Left ventricle myocardium superior (tissue), 1 donor: ENCODE measurements at regions not wholly inside any gene's neighbourhood (a gene's known extent, or its start where the extent isn't known, plus 50 kb on each side); places are given as distances from the start of the nearest gene placed in this dataset.

Experiments
- ATAC-seq: fragments of 200-7000 bp; cut with Tn5 transposase; one replicate; pipeline ENCODE4 v1.9.1; 2020; ENCODE audit warnings: mild to moderate bottlenecking, moderate library complexity
- DNase-seq: peaks from one replicate; pipeline ENCODE4 v3.0.0-alpha.2; 2020
- intact Hi-C: fragments of 100-400 bp; cut with micrococcal nuclease; formaldehyde crosslinking; loops from one replicate; pipeline ENCODE4 v1.11.0; 2022
- donor health status: DM: no; HTN: yes; CAD: no; lungs with severe emphysema.

- ATAC-seq (no peak), DNase-seq (no peak)
- intact Hi-C loops = no loop called here
Observed at GRCh38 chr9:90288275-90288639, 354.4 kb downstream of the DIRAS2 start.

GRCh38 chr9:90290716-90291485, 351.7 kb downstream of the DIRAS2 start:
- no peak for ATAC-seq
- DNase-seq = no peak
- intact Hi-C loops = no loop called here

DNA sequence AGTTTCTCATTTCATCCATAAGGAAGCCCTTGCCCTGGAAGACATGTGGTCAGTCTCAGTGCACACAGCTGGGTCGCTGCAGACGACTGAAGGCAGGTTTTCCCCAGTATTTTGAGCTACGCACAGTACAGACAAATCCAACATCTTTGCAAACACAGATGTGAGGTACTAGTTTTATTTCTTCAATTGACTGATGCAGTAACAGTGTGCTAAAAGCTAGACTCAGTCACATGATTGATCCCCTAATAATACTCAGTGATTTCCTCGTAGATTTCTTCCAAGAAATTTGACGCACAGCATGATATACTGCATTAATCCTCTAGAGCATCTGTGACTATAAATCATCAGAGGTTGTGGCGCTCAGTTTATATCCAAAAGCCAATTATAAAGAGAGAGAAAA, 346.1 kb downstream of the DIRAS2 start:
- intact Hi-C loops = no loop called here
- DNase-seq (no peak), ATAC-seq (no peak)

DNA sequence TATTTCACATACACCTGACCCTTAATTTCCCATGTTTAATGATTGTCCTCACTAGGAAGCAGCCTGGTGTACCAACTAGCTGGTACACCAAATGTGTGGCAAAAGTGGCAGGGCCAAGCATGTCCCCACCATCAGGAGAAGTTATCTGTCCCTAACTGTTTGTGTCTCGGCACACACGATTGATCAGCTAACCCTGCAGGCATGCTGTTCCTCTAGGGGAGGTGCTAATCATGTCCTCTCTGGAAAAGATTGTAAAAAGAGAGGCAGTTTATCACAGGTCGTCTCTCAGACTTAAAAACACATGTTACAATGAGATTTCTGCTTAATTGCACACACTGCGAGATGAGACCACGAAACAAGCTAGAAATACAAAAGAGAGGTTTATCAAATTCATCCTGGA, 342.7 kb downstream of the DIRAS2 start:
- intact Hi-C loops = no loop called here
- ATAC-seq (no peak), DNase-seq (no peak)

- DNase-seq (no peak), ATAC-seq (no peak)
- intact Hi-C loops = no loop called here
Observed at GRCh38 chr9:90300611-90301276, 341.9 kb downstream of the DIRAS2 start.

DNA sequence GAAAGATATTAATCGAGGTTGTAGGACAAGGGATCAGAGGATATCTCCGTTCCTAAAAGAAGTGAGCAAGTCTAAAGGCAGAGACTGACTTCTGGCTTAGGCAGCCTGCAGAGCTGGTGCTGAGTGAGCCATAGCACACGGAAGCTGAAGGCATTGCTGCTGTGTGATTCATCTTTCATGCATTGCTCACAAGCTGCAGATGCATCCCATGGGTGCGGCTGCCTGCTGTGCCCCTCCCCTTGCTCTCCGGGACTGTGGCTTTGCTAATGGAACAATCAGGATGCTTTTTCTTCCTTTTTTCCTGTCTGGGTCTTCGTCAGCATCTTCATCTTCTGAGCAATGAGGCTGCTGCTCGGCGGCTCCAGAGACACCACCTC, 341.4 kb downstream of the DIRAS2 start:
- DNase-seq (peak; percentile 32), ATAC-seq (peak; percentile 66)
- intact Hi-C loops = no loop called here

DNA sequence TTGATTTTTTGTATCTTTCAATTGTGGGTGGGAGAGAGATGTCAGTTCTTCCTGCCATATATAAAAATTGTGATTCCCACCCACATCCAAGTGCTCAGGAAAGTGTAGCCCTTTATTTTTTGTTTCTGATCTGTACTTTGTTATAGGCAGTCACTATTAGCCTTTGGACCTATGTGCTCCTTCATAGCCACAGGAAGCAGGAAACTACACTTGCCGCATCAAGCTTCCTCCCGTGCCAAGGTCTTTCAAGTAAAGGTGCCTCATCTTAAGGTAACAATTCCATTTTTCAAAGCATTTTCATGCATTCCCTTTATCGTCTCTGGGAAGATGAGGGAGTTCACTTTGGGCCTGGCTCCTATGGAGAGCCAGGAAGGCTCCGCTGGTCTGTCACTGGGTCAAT, 339.0 kb downstream of the DIRAS2 start:
- ATAC-seq (no peak), DNase-seq (no peak)
- intact Hi-C loops = no loop called here

DNA sequence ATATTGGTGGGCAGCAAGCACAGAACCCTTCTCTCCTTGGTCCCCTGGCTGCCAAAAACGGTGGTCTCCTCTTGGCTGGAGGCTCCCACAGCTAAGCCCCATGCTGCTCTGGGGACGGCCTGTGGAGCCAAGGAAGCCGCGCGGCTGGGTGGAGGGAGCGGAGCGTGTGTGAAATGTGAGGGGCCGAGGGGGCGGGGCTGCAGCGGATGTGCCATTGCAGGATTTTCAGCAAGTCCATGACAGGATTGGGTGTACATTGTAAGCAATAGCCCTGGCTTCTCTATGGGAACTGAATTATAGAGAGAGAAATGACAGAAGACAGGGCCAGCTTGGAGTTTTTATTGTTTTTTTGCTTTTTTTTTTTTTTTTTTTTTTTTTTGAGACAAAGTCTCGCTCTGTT, 336.5 kb downstream of the DIRAS2 start:
- ATAC-seq (no peak), DNase-seq (no peak)
- intact Hi-C loops = no loop called here

DNA sequence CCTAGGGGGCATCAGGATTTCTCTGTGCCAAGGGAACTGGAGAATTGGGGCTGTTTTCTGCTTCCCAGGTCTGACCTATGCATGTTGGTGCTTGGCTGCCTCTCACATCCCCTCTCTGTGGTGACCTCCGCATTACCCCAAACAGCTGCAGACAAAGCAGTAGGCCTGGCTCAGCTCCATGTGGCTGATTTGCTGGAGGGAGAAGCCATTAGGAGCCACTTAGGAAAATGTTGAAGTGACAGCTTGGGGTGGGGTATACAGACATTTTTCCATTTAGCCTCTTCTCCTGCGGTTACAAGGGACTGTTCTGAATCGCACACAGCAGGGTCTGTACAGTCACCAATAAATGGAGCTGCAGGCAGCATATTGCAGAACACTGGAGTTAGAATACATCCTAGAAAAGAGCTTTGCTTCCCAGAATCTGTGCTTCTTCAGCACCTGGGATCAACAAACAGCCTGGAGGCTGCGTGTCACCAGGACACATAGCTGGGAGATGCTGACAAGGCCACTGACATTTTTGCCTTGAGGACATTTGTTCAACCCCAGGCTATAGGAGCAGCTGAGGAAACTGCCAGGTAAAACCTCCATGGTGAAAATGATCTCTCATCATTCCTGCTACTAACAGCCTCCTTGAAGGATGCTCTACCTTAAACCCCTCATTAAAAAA, 335.3 kb downstream of the DIRAS2 start:
- ATAC-seq = no peak
- intact Hi-C loops = no loop called here

GRCh38 chr9:90307891-90308290, 334.7 kb downstream of the DIRAS2 start:
- no peak for DNase-seq
- no peak for ATAC-seq
- intact Hi-C loops = no loop called here

More for the DNA sequence above, 335.3 kb downstream of the DIRAS2 start:
- DNase-seq = no peak

GRCh38 chr9:90308691-90309090, 333.9 kb downstream of the DIRAS2 start:
- DNase-seq (no peak), ATAC-seq (no peak)
- intact Hi-C loops = no loop called here

GRCh38 chr9:90309809-90310520, 332.7 kb downstream of the DIRAS2 start:
- ATAC-seq (no peak), DNase-seq (no peak)
- intact Hi-C loops = no loop called here

DNA sequence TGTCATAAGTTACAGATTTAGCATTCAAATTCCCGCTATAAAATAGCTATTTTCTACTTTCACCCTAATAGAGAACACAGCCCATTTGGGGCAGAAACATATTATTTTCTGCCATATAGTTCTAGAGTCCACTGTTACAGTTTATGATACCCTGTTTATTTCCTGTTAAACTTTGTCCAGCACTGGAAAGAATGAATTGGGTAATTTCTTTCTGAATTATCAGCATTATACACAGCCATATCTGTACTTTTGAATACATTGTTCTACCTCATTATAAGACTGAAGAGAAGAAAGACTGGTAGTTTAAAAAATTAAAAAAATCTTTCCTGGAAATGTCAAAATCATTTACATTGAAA, 332.1 kb downstream of the DIRAS2 start:
- ATAC-seq (no peak), DNase-seq (no peak)
- intact Hi-C loops = no loop called here

DNA sequence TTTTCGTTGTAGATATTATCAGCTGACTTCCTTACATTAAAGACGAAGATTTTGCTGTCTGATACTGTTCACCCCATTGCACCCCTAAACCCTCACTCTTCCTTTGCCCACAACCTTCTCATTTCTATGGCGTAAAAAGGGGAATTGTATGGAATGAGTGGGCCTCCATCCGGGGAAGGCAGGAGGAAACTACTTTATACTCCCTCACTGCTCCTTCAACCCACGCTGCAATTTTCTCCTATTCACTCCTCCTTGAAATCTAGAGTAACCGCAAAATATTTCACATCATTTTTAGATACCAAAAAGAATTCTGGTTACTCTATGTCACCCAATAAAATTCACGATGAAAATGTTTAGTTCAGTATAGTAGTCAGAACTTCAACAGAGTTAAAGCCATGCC, 330.8 kb downstream of the DIRAS2 start:
- DNase-seq (no peak), ATAC-seq (no peak)
- intact Hi-C loops = no loop called here

DNA sequence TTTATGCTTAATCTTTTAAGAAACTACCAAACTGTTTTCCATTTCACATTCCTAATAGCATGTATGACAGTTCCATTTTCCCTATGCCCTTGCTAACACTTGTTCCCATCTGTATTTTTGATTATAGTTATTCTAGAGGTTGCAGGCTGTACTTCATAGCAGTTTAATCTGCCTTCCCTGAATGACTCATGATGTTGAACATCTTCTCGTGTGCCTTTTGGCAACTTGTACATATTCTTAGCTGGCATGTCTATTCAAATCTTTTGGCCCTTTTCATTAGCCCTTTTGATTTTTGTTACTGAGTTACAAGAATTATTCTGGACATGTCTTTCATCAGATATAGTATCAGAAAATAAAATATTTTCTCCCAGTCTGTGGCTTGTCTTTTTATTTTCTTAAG, 320.3 kb downstream of the DIRAS2 start:
- DNase-seq (no peak), ATAC-seq (no peak)
- intact Hi-C loops = no loop called here

GRCh38 chr9:90325913-90326653, 316.5 kb downstream of the DIRAS2 start:
- DNase-seq (no peak), ATAC-seq (no peak)
- intact Hi-C loops = no loop called here

DNA sequence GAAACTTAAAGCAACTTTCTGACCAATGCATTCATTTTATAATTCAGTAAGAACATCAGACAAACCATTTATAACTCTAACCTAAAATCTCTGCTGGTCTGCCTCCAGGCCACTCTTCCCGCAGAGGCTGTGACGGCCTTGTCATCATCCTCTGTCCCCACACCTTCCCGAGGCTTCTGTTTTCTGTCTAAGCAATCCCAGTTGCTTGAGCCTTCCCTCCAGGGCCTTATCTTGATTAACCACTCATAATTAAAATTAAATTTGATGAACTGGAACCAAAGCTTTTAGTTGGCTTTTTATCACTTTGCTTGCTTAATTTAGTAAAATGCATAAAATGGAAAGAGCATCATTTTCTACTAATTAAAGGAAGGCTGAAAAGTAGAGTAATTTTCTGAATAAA, 312.4 kb downstream of the DIRAS2 start:
- no peak for ATAC-seq
- no peak for DNase-seq
- intact Hi-C loops = no loop called here

DNA sequence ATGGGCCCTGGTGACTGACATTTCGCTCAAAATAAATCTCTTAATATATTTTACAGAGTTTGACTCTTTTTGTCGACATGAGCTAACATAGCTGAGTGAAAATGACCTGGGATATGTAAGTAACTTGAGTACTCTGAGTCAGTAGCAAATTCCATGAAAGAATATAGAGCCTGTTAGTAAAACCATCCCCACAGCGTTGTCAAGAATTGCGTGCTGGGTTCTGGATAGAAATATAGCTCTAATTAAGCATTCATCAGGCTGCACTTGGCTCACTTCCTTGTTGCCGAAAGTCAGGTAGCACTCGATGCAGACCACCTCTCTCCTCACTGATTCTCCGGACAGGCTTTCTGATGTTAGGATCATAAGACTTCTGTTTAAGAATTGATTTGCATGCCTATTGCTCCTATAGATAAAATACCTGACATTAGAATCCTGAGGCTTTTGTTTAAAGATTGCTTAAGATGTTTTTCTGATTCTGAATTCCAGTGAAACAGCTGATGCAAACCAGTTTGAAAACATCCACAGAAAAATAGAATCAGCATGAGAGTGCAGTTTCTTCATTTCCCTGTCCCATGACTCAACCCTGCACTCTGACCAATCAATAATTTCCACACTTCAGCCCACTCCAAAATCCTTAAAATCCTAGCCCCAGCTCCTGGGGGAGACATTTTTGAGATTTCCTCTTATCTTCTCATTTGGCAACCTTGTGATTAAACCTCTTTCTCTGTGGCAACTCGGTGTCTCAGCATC, 310.6 kb downstream of the DIRAS2 start:
- ATAC-seq = no peak
- intact Hi-C loops = no loop called here
- DNase-seq = no peak

DNA sequence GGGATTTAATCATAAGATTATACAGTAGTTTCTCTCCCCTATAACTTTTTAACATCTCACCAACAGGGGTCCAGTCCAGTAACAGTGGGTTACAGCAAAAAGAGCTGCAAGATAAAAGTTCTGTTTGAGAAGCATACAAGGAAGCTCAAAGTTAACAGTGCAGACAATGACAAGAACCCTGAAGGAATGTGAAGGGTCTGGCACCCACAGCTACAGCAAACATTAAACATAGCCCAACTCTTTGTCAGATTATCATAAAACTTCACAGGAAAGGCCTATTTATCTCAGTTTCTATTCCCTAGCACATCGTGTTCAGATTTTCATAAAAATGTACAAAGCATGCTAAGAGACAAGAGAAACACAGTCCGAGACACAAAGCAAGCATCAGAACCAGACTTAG, 309.4 kb downstream of the DIRAS2 start:
- ATAC-seq (no peak), DNase-seq (no peak)
- intact Hi-C loops = no loop called here
